Endothelial cell of umbilical vein (primary cell): ENCODE measurements at regions not wholly inside any gene's neighbourhood (a gene's known extent, or its start where the extent isn't known, plus 50 kb on each side); places are given as distances from the start of the nearest gene placed in this dataset.

Experiments used
- BruUV-seq: library from RNA; stranded (reverse); fragments of 400-500 nt; replicated peaks from 2 replicates; lab custom pipeline; 2021; lab: Mats Ljungman, UMichigan
- CTCF ChIA-PET: fragments of 300-600, 350-600 bp; sonication (Branson Sonifier 250); formaldehyde crosslinking; loops from one replicate; lab custom pipeline; 2021; ENCODE audit warnings: antibody characterized with exemption, inconsistent platforms; lab: Charles Lee
- POLR2A ChIA-PET: fragments of 300-600, 350-600 bp; sonication (Branson Sonifier 250); formaldehyde crosslinking; loops from one replicate; lab custom pipeline; 2021; ENCODE audit warnings: antibody characterized with exemption, inconsistent platforms; lab: Charles Lee
- DNase-seq: peaks from one replicate; pipeline ENCODE4 v3.0.0-alpha.2; 2011; ENCODE audit warnings: low read depth, low spot score
- FAIRE-seq: peaks from 2 replicates; lab custom pipeline; 2011; peaks lifted over from hg19 to GRCh38; lab: Jason Lieb, UNC
- H2AFZ ChIP-seq: 2 replicates; pipeline ENCODE4 v1.6.0; 2012; ENCODE audit warnings: low read depth, low read length, control low read depth, inconsistent platforms
- H3K27ac ChIP-seq: 2 replicates; pipeline ENCODE4 v1.5.1; 2011; ENCODE audit warnings: low read depth, mild to moderate bottlenecking, control low read depth, low read length, moderate library complexity; ENCODE audit not compliant: insufficient read depth
- H3K27me3 ChIP-seq, 2 experiments: 2 replicates each; pipeline versions ENCODE4 v1.6.0 to v1.6.1; 2011; ENCODE audit warnings: low read length in 2 of 2, mixed read lengths in 1 of 2; ENCODE audit not compliant: control insufficient read depth in 2 of 2, insufficient read depth in 2 of 2
- H3K36me3 ChIP-seq, 2 experiments: 2 replicates in 1 of 2; 3 replicates in 1 of 2; pipeline ENCODE4 v1.5.1; 2011; ENCODE audit warnings: low read length in 2 of 2, mild to moderate bottlenecking in 1 of 2, moderate library complexity in 1 of 2; ENCODE audit not compliant: control insufficient read depth in 2 of 2, insufficient read depth in 2 of 2; ENCODE audit errors: extremely low read depth in 1 of 2
- H3K4me1 ChIP-seq: 3 replicates; pipeline ENCODE4 v1.5.1; 2011; ENCODE audit warnings: mild to moderate bottlenecking, low read length; ENCODE audit not compliant: control insufficient read depth, insufficient read depth; ENCODE audit errors: extremely low read depth
- H3K4me2 ChIP-seq: 2 replicates; pipeline ENCODE4 v1.6.1; 2011; ENCODE audit warnings: low read length, control low read depth, mixed read lengths; ENCODE audit not compliant: insufficient read depth
- H3K4me3 ChIP-seq, 3 experiments: fragments of 200-600 bp in 1 of 3; sonication (generic), shearing (Covaris generic) in 1 of 3; replicated peaks in 1 of 3; 2 replicates each; pipeline ENCODE4 v1.5.1; 2011 to 2016; ENCODE audit warnings: control low read depth in 3 of 3, low read length in 3 of 3, mild to moderate bottlenecking in 2 of 3, inconsistent platforms in 1 of 3, low read depth in 1 of 3, moderate library complexity in 1 of 3; ENCODE audit not compliant: insufficient read depth in 1 of 3
- H3K79me2 ChIP-seq: 2 replicates; pipeline ENCODE4 v1.6.0; 2012; ENCODE audit warnings: low read length, inconsistent platforms; ENCODE audit not compliant: control insufficient read depth, insufficient read depth
- H3K9ac ChIP-seq: replicated peaks from 2 replicates; pipeline ENCODE3; 2011; ENCODE audit warnings: low read length, control low read depth; ENCODE audit not compliant: insufficient read depth; ENCODE audit errors: extremely low read depth
- H3K9me1 ChIP-seq: replicated peaks from 3 replicates; pipeline ENCODE4 v1.6.0; 2011; ENCODE audit warnings: mild to moderate bottlenecking, low read length; ENCODE audit not compliant: control insufficient read depth, insufficient read depth; ENCODE audit errors: extremely low read depth
- H3K9me3 ChIP-seq: replicated peaks from 2 replicates; pipeline ENCODE4 v1.5.1; 2012; ENCODE audit warnings: low read length, inconsistent platforms; ENCODE audit not compliant: control insufficient read depth, insufficient read depth
- H4K20me1 ChIP-seq: replicated peaks from 2 replicates; pipeline ENCODE3; 2011; ENCODE audit warnings: mild to moderate bottlenecking, low read length; ENCODE audit not compliant: control insufficient read depth, insufficient read depth; ENCODE audit errors: extremely low read depth
- CTCF ChIP-seq, 2 donors: IDR thresholded peaks; 1 replicate in 1 of 2; 2 replicates in 1 of 2; pipeline ENCODE4 v1.5.1; 2011; ENCODE audit warnings: low read length in 2 of 2, mild to moderate bottlenecking in 2 of 2, moderate library complexity in 2 of 2, control low read depth in 1 of 2, inconsistent platforms in 1 of 2, low read depth in 1 of 2; ENCODE audit not compliant: insufficient read depth in 1 of 2; ENCODE audit errors: extremely low read depth in 1 of 2
- EZH2 ChIP-seq: IDR thresholded peaks from 2 replicates; pipeline ENCODE4 v1.6.1; 2012; ENCODE audit warnings: borderline replicate concordance, low read depth, mild to moderate bottlenecking, moderate library complexity, low read length, inconsistent platforms; ENCODE audit not compliant: severe bottlenecking
- FOS ChIP-seq: IDR thresholded peaks from 2 replicates; pipeline ENCODE4 v1.6.1; 2011; ENCODE audit warnings: mild to moderate bottlenecking, low read length, moderate library complexity, borderline replicate concordance; ENCODE audit not compliant: insufficient read depth
- GATA2 ChIP-seq: IDR thresholded peaks from 2 replicates; pipeline ENCODE4 v1.7.0; 2011; ENCODE audit warnings: low read depth, mild to moderate bottlenecking, moderate library complexity, mixed read lengths, low read length; ENCODE audit not compliant: insufficient read length, insufficient read depth
- JUN ChIP-seq: IDR thresholded peaks from 2 replicates; pipeline ENCODE4 v1.6.1; 2011; ENCODE audit warnings: borderline replicate concordance, low read depth; ENCODE audit not compliant: insufficient read length, insufficient read depth
- MAX ChIP-seq: IDR thresholded peaks from 2 replicates; pipeline ENCODE4 v1.6.1; 2011; ENCODE audit not compliant: insufficient read depth, insufficient read length
- MYC ChIP-seq: IDR thresholded peaks from one replicate; pipeline ENCODE4 v1.6.1; 2011; ENCODE audit warnings: mild to moderate bottlenecking, low read depth, low read length
- POLR2A ChIP-seq: IDR thresholded peaks from 2 replicates; pipeline ENCODE4 v1.6.1; 2012; ENCODE audit warnings: low read depth, mild to moderate bottlenecking, control low read depth, low read length
- POLR2AphosphoS5 ChIP-seq: IDR thresholded peaks from 2 replicates; pipeline ENCODE4 v1.6.1; 2012; ENCODE audit warnings: low read depth, mild to moderate bottlenecking, control low read depth, low read length, moderate library complexity; ENCODE audit not compliant: insufficient read depth
- dilution Hi-C: fragments of 300-500 bp; cut with MboI; formaldehyde crosslinking; loops from one replicate; pipeline ENCODE4 v1.15.0; 2019; ENCODE audit warnings: low sequenced_read_pairs; ENCODE audit not compliant: extremely low pct_ligation_motif_present
- intact Hi-C: fragments of 100-400 bp; cut with micrococcal nuclease; formaldehyde crosslinking; loops from one replicate; pipeline ENCODE4 v1.10.0; 2022

GRCh38 chr15:69947394-69947793 lies 150.3 kb downstream of the TLE3 start:
- Histone ChIP-seq H3K36me3 (no peaks in the 10 kb centered on the region), H3K27me3 (no peaks in the 10 kb centered on the region), H3K9ac (no peak overlapping the region), H3K79me2 (no peaks in the 10 kb centered on the region), H3K4me2 (no peak overlapping the region), H3K4me3 (no peak overlapping the region), H3K4me1 (no peaks in the 10 kb centered on the region), H4K20me1 (no peaks in the 10 kb centered on the region), H2AFZ (no peak overlapping the region), H3K9me1 (no peaks in the 10 kb centered on the region), H3K9me3 (no peaks in the 10 kb centered on the region), H3K27ac (no peak overlapping the region)
- POLR2A ChIA-PET, result no interaction called here
- CTCF ChIA-PET, result no interaction called here
- no TSS peak for BruUV-seq
- dilution Hi-C loops (no loop called here), intact Hi-C loops (no loop called here)
- no peak for FAIRE-seq
- no peak for DNase-seq
- TF ChIP-seq EZH2 (no peak), CTCF (IDR thresholded peaks at IDR 0.05; ENCODE audit: extremely low read depth in 1 of 2, insufficient read depth in 1 of 2, low read depth in 1 of 2, low read length in 2 of 2) (no peak), MYC (no peak), FOS (no peak), GATA2 (no peak), POLR2AphosphoS5 (no peak), JUN (no peak), MAX (no peak), POLR2A (no peak)
